ENCODE measurements at regions not wholly inside any gene's neighbourhood (a gene's known extent, or its start where the extent isn't known, plus 50 kb on each side); places are given as distances from the start of the nearest gene placed in this dataset.

GRCh38 chr20:47941869-47942268 is 156.6 kb upstream of the SULF2 start:
- H3K4me1 ChIP-seq, result peaks cover 0 to 30% (median 14%) of the 10 kb centered on the region in 10 experiments; a peak in 14 of 20 replicates
- H3K27me3 ChIP-seq, result peaks cover 0 to 6% (median 0%) of the 10 kb centered on the region in 11 experiments; a peak in 2 of 22 replicates
- no peak overlapping the region for H3K4me3 ChIP-seq
- H4K20me1 ChIP-seq, result no peaks in the 10 kb centered on the region
- H3K9me3 ChIP-seq (replicated peaks in 1 of 11), result no peaks in the 10 kb centered on the region
- H3K4me2 ChIP-seq, result no peak overlapping the region
- no peak for TF ChIP-seq Cebpa-rat (IDR thresholded peaks at IDR 0.05)
- H3K36me3 ChIP-seq, result no peaks in the 10 kb centered on the region
- H3K9ac ChIP-seq, result no peak overlapping the region
- no peak overlapping the region for H3K27ac ChIP-seq

GRCh38 chr20:47940101-47940813 is 155.0 kb upstream of the SULF2 start:
- Histone ChIP-seq H3K4me3 (no peak overlapping the region), H3K36me3 (no peaks in the 10 kb centered on the region), H3K9me3 (replicated peaks in 1 of 11) (no peaks in the 10 kb centered on the region), H3K27ac (no peak overlapping the region), H3K9ac (no peak overlapping the region), H3K27me3 (peaks cover 0 to 11% (median 0%) of the 10 kb centered on the region in 11 experiments; a peak in 2 of 22 replicates), H4K20me1 (no peaks in the 10 kb centered on the region), H3K4me1 (peaks cover 0 to 27% (median 20%) of the 10 kb centered on the region in 10 experiments; a peak in 14 of 20 replicates), H3K4me2 (no peak overlapping the region)
- TF ChIP-seq Cebpa-rat (IDR thresholded peaks at IDR 0.05), result no peak

GRCh38 chr20:47936612-47937011 is 151.3 kb upstream of the SULF2 start:
- Histone ChIP-seq H3K27ac (no peak overlapping the region), H4K20me1 (no peaks in the 10 kb centered on the region), H3K4me3 (no peak overlapping the region), H3K27me3 (peaks cover 0 to 11% (median 0%) of the 10 kb centered on the region in 11 experiments; a peak in 2 of 22 replicates), H3K4me1 (peaks cover 0 to 20% (median 14%) of the 10 kb centered on the region in 10 experiments; a peak in 16 of 20 replicates), H3K9me3 (replicated peaks in 1 of 11) (no peaks in the 10 kb centered on the region), H3K36me3 (no peaks in the 10 kb centered on the region), H3K4me2 (peak overlapping the region in 8 of 11 experiments; percentile 35 to 74 (median 64); a peak in 16 of 22 replicates), H3K9ac (no peak overlapping the region)
- no peak for TF ChIP-seq Cebpa-rat (IDR thresholded peaks at IDR 0.05)

- Histone ChIP-seq H3K27me3 (peaks cover 0 to 11% (median 0%) of the 10 kb centered on the region in 11 experiments; a peak in 2 of 22 replicates), H3K9ac (no peak overlapping the region), H3K27ac (no peak overlapping the region), H3K4me2 (peak overlapping the region in 3 of 11 experiments; percentile 10 to 22 (median 19); a peak in 1 of 22 replicates), H4K20me1 (no peaks in the 10 kb centered on the region), H3K36me3 (no peaks in the 10 kb centered on the region), H3K4me3 (no peak overlapping the region), H3K9me3 (replicated peaks in 1 of 11) (no peaks in the 10 kb centered on the region), H3K4me1 (peaks cover 0 to 20% (median 14%) of the 10 kb centered on the region in 10 experiments; a peak in 16 of 20 replicates)
- TF ChIP-seq Cebpa-rat (IDR thresholded peaks at IDR 0.05), result no peak
Observed at GRCh38 chr20:47934761-47935160, 149.5 kb upstream of the SULF2 start.

- no peak overlapping the region for H3K27ac ChIP-seq
- TF ChIP-seq Cebpa-rat (IDR thresholded peaks at IDR 0.05), result no peak
Observed at GRCh38 chr20:47931443-47931842, 146.2 kb upstream of the SULF2 start.

GRCh38 chr20:47931002-47931401 is 145.7 kb upstream of the SULF2 start:
- Histone ChIP-seq H3K4me3 (no peak overlapping the region), H3K4me1 (peaks cover 0 to 17% (median 0%) of the 10 kb centered on the region in 10 experiments; a peak in 4 of 20 replicates), H4K20me1 (no peaks in the 10 kb centered on the region), H3K9me3 (replicated peaks in 1 of 11) (peaks cover 0 to 6% (median 0%) of the 10 kb centered on the region in 11 experiments; a peak in 1 of 22 replicates), H3K27me3 (no peaks in the 10 kb centered on the region), H3K27ac (no peak overlapping the region), H3K36me3 (no peaks in the 10 kb centered on the region), H3K4me2 (no peak overlapping the region), H3K9ac (no peak overlapping the region)
- no peak for TF ChIP-seq Cebpa-rat (IDR thresholded peaks at IDR 0.05)

More at GRCh38 chr20:47931443-47931842, 146.2 kb upstream of the SULF2 start:
- H3K9me3 ChIP-seq (replicated peaks in 1 of 11), result peaks cover 0 to 6% (median 0%) of the 10 kb centered on the region in 11 experiments; a peak in 1 of 22 replicates
- H3K4me3 ChIP-seq, result no peak overlapping the region
- no peaks in the 10 kb centered on the region for H4K20me1 ChIP-seq
- H3K36me3 ChIP-seq, result no peaks in the 10 kb centered on the region
- H3K27me3 ChIP-seq, result peaks cover 0 to 1% (median 0%) of the 10 kb centered on the region in 11 experiments; a peak in 1 of 22 replicates
- H3K4me1 ChIP-seq, result peaks cover 0 to 17% (median 4%) of the 10 kb centered on the region in 10 experiments; a peak in 17 of 20 replicates
- no peak overlapping the region for H3K4me2 ChIP-seq
- H3K9ac ChIP-seq, result no peak overlapping the region

- no peak for TF ChIP-seq Cebpa-rat (IDR thresholded peaks at IDR 0.05)
- no peaks in the 10 kb centered on the region for H3K27me3 ChIP-seq
- no peak overlapping the region for H3K4me3 ChIP-seq
- no peaks in the 10 kb centered on the region for H3K36me3 ChIP-seq
- H3K4me1 ChIP-seq, result peaks cover 0 to 11% (median 0%) of the 10 kb centered on the region in 10 experiments; a peak in 4 of 20 replicates
- no peak overlapping the region for H3K4me2 ChIP-seq
- peaks cover 0 to 6% (median 0%) of the 10 kb centered on the region in 11 experiments; a peak in 1 of 22 replicates for H3K9me3 ChIP-seq (replicated peaks in 1 of 11)
- no peak overlapping the region for H3K9ac ChIP-seq
- H4K20me1 ChIP-seq, result no peaks in the 10 kb centered on the region
- no peak overlapping the region for H3K27ac ChIP-seq
Observed at GRCh38 chr20:47929368-47930115, 144.3 kb upstream of the SULF2 start.

GRCh38 chr20:47927944-47928343 is 142.7 kb upstream of the SULF2 start:
- Histone ChIP-seq H3K36me3 (no peaks in the 10 kb centered on the region), H3K4me1 (peaks cover 0 to 10% (median 0%) of the 10 kb centered on the region in 10 experiments; a peak in 6 of 20 replicates), H3K4me2 (no peak overlapping the region), H3K27me3 (no peaks in the 10 kb centered on the region), H3K9ac (no peak overlapping the region), H3K27ac (no peak overlapping the region), H4K20me1 (no peaks in the 10 kb centered on the region), H3K4me3 (no peak overlapping the region), H3K9me3 (replicated peaks in 1 of 11) (peaks cover 0 to 6% (median 0%) of the 10 kb centered on the region in 11 experiments; a peak in 1 of 22 replicates)
- TF ChIP-seq Cebpa-rat (IDR thresholded peaks at IDR 0.05), result no peak

- no peak overlapping the region for H3K4me3 ChIP-seq
- no peak for TF ChIP-seq Cebpa-rat (IDR thresholded peaks at IDR 0.05)
- no peak overlapping the region for H3K9ac ChIP-seq
- no peaks in the 10 kb centered on the region for H3K27me3 ChIP-seq
- H4K20me1 ChIP-seq, result no peaks in the 10 kb centered on the region
- H3K4me2 ChIP-seq, result no peak overlapping the region
- H3K9me3 ChIP-seq (replicated peaks in 1 of 11), result peaks cover 0 to 6% (median 0%) of the 10 kb centered on the region in 11 experiments; a peak in 1 of 22 replicates
- peaks cover 0 to 15% (median 1%) of the 10 kb centered on the region in 10 experiments; a peak in 10 of 20 replicates for H3K4me1 ChIP-seq
- H3K36me3 ChIP-seq, result no peaks in the 10 kb centered on the region
- no peak overlapping the region for H3K27ac ChIP-seq
Observed at GRCh38 chr20:47927385-47927851, 142.1 kb upstream of the SULF2 start.

All from BLaER1 treated with 17β-estradiol and CSF1 and Interleukin-3, amounts not matched to agents 10 nM and 100 nM (cell line).